ENCODE measurements at regions not wholly inside any gene's neighbourhood (a gene's known extent, or its start where the extent isn't known, plus 50 kb on each side); places are given as distances from the start of the nearest gene placed in this dataset.

GRCh38 chr3:96711816-96712215, 102.6 kb upstream of the EPHA6 start:
- Histone ChIP-seq H3K4me1 (no peaks in the 10 kb centered on the region), H3K27me3 (no peaks in the 10 kb centered on the region), H3K9me3 (no peaks in the 10 kb centered on the region), H3K36me3 (no peaks in the 10 kb centered on the region), H3K4me3 (no peak overlapping the region), H3K27ac (no peak overlapping the region)
- 65 to 77% methylated on average over 2 of the region's 2 CpGs for WGBS, 2 donors
- DNase-seq = no peak
- intact Hi-C loops (cut with DNase I) = no loop called here
- TF ChIP-seq POLR2A (IDR thresholded peaks at IDR 0.05) (no peak), CTCF (IDR thresholded peaks at IDR 0.05) (no peak)

GRCh38 chr3:96712792-96713191, 101.6 kb upstream of the EPHA6 start:
- WGBS, 2 donors = 40 to 42% methylated on average over 2 of the region's 2 CpGs
- intact Hi-C loops (cut with DNase I) = no loop called here
- Histone ChIP-seq H3K4me3 (no peak overlapping the region), H3K9me3 (no peaks in the 10 kb centered on the region), H3K4me1 (no peaks in the 10 kb centered on the region), H3K36me3 (no peaks in the 10 kb centered on the region), H3K27ac (no peak overlapping the region), H3K27me3 (no peaks in the 10 kb centered on the region)
- no peak for TF ChIP-seq POLR2A (IDR thresholded peaks at IDR 0.05)
- no peak for TF ChIP-seq CTCF (IDR thresholded peaks at IDR 0.05)
- DNase-seq = no peak

GRCh38 chr3:96719921-96720320, 94.5 kb upstream of the EPHA6 start:
- DNase-seq = no peak
- H3K4me1 ChIP-seq = no peaks in the 10 kb centered on the region
- TF ChIP-seq POLR2A (IDR thresholded peaks at IDR 0.05) = no peak
- TF ChIP-seq CTCF (IDR thresholded peaks at IDR 0.05) = no peak
- no peak overlapping the region for H3K4me3 ChIP-seq
- no peaks in the 10 kb centered on the region for H3K27me3 ChIP-seq
- intact Hi-C loops (cut with DNase I) = no loop called here
- WGBS, 2 donors = 58 to 61% methylated on average over 3 of the region's 3 CpGs
- H3K27ac ChIP-seq = no peak overlapping the region
- no peaks in the 10 kb centered on the region for H3K9me3 ChIP-seq
- no peaks in the 10 kb centered on the region for H3K36me3 ChIP-seq

GRCh38 chr3:96731031-96731430, 83.4 kb upstream of the EPHA6 start:
- no peak overlapping the region for H3K4me3 ChIP-seq
- no peaks in the 10 kb centered on the region for H3K27me3 ChIP-seq
- H3K4me1 ChIP-seq = no peaks in the 10 kb centered on the region
- no peaks in the 10 kb centered on the region for H3K9me3 ChIP-seq
- intact Hi-C loops (cut with DNase I) = no loop called here
- TF ChIP-seq CTCF (IDR thresholded peaks at IDR 0.05) (no peak), POLR2A (IDR thresholded peaks at IDR 0.05) (no peak)
- no peaks in the 10 kb centered on the region for H3K36me3 ChIP-seq
- no peak overlapping the region for H3K27ac ChIP-seq
- DNase-seq = no peak

GRCh38 chr3:96734273-96735009, 80.0 kb upstream of the EPHA6 start:
- 45 to 64% methylated on average over 2 of the region's 2 CpGs for WGBS, 2 donors
- Histone ChIP-seq H3K27me3 (no peaks in the 10 kb centered on the region), H3K4me3 (no peak overlapping the region), H3K9me3 (no peaks in the 10 kb centered on the region), H3K4me1 (no peaks in the 10 kb centered on the region), H3K27ac (no peak overlapping the region), H3K36me3 (no peaks in the 10 kb centered on the region)
- no peak for DNase-seq
- intact Hi-C loops (cut with DNase I) = no loop called here
- TF ChIP-seq POLR2A (IDR thresholded peaks at IDR 0.05) (no peak), CTCF (IDR thresholded peaks at IDR 0.05) (no peak)

Data from esophagus squamous epithelium (tissue), 5 donors.